C4-2B (cell line): ENCODE measurements at regions not wholly inside any gene's neighbourhood (a gene's known extent, or its start where the extent isn't known, plus 50 kb on each side); places are given as distances from the start of the nearest gene placed in this dataset.
"Not testable (repeated sequence)": the region's sequence is repeated elsewhere in the genome, so short reads cannot be mapped to it uniquely, and the experiment has no call there.

Experiments used
- ZFX ChIP-seq: fragments of 450-650 bp; IDR thresholded peaks from 2 replicates; pipeline ENCODE4 v1.6.1; 2017
- TF ChIP-seq, protein P1 (sequence below): fragments of 450-650 bp; conservative IDR thresholded peaks from 2 replicates; pipeline ENCODE4 v1.5.1; 2017; ENCODE audit warnings: mild to moderate bottlenecking

DNA sequence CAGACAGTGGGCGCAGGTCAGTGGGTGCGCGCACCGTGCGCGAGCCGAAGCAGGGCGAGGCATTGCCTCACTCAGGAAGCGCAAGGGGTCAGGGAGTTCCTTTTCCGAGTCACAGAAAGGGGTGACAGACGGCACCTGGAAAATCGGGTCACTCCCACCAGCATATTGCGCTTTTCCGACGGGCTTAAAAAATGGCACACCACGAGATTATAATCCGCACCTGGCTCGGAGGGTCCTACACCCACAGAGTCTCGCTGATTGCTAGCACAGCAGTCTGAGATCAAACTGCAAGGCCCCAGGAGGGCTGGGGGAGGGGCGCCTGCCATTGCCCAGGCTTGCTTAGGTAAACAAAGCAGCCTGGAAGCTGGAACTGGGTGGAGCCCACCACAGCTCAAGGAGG lies 372.2 kb downstream of the NKX6-1 start:
- TF ChIP-seq, protein P1, sequence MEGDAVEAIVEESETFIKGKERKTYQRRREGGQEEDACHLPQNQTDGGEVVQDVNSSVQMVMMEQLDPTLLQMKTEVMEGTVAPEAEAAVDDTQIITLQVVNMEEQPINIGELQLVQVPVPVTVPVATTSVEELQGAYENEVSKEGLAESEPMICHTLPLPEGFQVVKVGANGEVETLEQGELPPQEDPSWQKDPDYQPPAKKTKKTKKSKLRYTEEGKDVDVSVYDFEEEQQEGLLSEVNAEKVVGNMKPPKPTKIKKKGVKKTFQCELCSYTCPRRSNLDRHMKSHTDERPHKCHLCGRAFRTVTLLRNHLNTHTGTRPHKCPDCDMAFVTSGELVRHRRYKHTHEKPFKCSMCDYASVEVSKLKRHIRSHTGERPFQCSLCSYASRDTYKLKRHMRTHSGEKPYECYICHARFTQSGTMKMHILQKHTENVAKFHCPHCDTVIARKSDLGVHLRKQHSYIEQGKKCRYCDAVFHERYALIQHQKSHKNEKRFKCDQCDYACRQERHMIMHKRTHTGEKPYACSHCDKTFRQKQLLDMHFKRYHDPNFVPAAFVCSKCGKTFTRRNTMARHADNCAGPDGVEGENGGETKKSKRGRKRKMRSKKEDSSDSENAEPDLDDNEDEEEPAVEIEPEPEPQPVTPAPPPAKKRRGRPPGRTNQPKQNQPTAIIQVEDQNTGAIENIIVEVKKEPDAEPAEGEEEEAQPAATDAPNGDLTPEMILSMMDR: not testable (repeated sequence)
- TF ChIP-seq ZFX: not testable (repeated sequence)
